Nephron progenitor cell (in vitro differentiated cells): ENCODE measurements at regions not wholly inside any gene's neighbourhood (a gene's known extent, or its start where the extent isn't known, plus 50 kb on each side); places are given as distances from the start of the nearest gene placed in this dataset.
"Not testable (repeated sequence)": the region's sequence is repeated elsewhere in the genome, so short reads cannot be mapped to it uniquely, and the experiment has no call there.

ENCODE experiments used
- DNase-seq: peaks from one replicate; pipeline ENCODE4 v3.0.0; 2021
- H3K27ac Mint-ChIP-seq: 2 replicates; pipeline ENCODE4 v1.8.0; 2021; ENCODE audit warnings: mild to moderate bottlenecking, moderate library complexity, mixed read lengths
- H3K27me3 Mint-ChIP-seq: 2 replicates; pipeline ENCODE4 v1.8.0; 2021; ENCODE audit warnings: mild to moderate bottlenecking, low read depth, mixed read lengths; ENCODE audit not compliant: poor library complexity
- H3K36me3 Mint-ChIP-seq: 2 replicates; pipeline ENCODE4 v1.8.0; 2021; ENCODE audit warnings: low read depth, mixed read lengths
- H3K4me1 Mint-ChIP-seq: 2 replicates; pipeline ENCODE4 v1.8.0; 2021; ENCODE audit warnings: mixed read lengths
- H3K4me3 Mint-ChIP-seq: 2 replicates; pipeline ENCODE4 v1.8.0; 2021; ENCODE audit warnings: mild to moderate bottlenecking, moderate library complexity, mixed read lengths
- H3K9me3 Mint-ChIP-seq: 2 replicates; pipeline ENCODE4 v1.8.0; 2021; ENCODE audit warnings: mild to moderate bottlenecking, moderate library complexity, mixed read lengths
- TF ChIP-seq, protein P1 (sequence below): fragments of 200-600 bp; sonication (generic); IDR thresholded peaks from 2 replicates; pipeline ENCODE4 v1.5.0; 2021; ENCODE audit warnings: antibody characterized with exemption

DNA sequence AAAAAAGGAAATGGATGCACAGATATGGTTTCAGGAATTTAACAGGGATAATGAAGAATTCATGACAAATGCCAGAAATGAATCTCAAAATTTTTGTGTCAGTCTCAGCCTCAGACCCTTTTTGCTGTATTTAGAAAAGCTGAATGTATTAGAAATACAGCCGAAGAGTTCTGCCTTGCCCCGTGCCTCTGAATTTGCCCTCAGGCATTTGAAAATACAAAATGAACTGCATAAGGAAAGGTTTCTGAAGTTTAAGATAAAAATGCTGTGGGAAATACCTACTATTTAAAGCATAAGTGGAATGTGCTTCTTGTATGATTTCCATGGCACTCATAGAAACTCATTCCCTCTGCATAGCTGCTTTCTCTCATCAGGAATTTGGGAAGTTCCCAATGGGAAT is 1580.6 kb downstream of the DPP10 start:
- no peaks in the 10 kb centered on the region for H3K4me1 Mint-ChIP-seq
- H3K9me3 Mint-ChIP-seq = no peaks in the 10 kb centered on the region
- TF ChIP-seq, protein P1, sequence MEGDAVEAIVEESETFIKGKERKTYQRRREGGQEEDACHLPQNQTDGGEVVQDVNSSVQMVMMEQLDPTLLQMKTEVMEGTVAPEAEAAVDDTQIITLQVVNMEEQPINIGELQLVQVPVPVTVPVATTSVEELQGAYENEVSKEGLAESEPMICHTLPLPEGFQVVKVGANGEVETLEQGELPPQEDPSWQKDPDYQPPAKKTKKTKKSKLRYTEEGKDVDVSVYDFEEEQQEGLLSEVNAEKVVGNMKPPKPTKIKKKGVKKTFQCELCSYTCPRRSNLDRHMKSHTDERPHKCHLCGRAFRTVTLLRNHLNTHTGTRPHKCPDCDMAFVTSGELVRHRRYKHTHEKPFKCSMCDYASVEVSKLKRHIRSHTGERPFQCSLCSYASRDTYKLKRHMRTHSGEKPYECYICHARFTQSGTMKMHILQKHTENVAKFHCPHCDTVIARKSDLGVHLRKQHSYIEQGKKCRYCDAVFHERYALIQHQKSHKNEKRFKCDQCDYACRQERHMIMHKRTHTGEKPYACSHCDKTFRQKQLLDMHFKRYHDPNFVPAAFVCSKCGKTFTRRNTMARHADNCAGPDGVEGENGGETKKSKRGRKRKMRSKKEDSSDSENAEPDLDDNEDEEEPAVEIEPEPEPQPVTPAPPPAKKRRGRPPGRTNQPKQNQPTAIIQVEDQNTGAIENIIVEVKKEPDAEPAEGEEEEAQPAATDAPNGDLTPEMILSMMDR = no peak
- no peak overlapping the region for H3K4me3 Mint-ChIP-seq
- H3K27ac Mint-ChIP-seq = no peak overlapping the region
- H3K27me3 Mint-ChIP-seq = no peaks in the 10 kb centered on the region
- no peaks in the 10 kb centered on the region for H3K36me3 Mint-ChIP-seq
- DNase-seq = no peak

DNA sequence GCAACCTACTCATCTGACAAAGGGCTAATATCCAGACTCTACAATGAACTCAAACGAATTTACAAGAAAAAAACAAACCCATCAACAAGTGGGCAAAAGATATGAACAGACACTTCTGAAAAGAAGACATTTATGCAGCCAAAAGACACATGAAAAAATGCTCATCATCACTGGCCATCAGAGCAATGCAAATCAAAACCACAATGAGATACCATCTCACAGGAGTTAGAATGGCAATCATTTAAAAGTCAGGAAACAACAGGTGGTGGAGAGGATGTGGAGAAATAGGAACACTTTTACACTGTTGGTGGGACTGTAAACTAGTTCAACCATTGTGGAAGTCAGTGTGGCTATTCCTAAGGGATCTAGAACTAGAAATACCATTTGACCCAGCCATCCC is 1596.3 kb downstream of the DPP10 start:
- not testable (repeated sequence) for H3K9me3 Mint-ChIP-seq, H3K27ac Mint-ChIP-seq

DNA sequence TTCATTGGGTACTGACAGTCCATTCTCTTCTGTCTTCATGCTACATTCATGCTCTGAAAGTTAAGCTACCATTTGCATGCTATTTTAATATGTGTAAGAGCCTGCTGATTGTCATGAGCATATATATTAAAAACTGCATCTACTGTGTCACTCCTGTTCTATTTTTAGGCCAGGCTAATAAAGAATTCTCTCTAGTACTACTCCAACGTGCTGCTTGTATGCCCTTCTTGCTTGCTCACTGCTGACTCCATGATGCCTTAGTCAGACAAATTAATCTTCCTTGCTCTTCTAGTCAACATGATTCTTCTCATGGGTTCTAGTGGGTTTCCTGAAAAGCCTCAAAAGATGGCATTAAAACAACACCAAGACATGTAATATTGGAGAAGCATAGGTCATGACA is 1600.1 kb downstream of the DPP10 start:
- no peaks in the 10 kb centered on the region for H3K4me1 Mint-ChIP-seq

More for the DNA sequence above, 1596.3 kb downstream of the DPP10 start:
- not testable (repeated sequence) for H3K27me3 Mint-ChIP-seq, H3K36me3 Mint-ChIP-seq, DNase-seq, H3K4me1 Mint-ChIP-seq, H3K4me3 Mint-ChIP-seq

DNA sequence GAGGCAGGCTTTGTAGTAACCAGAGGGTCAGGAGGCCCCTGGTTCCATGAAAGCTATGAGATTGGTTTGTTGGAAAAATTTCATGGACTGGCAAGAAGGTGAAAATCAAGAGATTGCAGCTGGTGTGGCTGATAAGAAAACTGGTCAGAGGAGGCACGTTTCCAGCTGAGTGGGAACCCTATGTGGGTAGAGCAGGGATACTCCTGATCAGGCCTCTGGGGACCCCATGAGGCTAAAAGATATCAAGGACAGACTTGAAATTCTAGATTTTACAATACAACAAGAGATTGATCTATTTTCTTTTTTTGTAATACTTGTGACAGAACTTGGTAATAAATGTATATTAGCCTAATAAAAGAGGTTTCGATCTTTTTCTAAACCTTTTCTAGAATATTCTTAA is 1615.1 kb downstream of the DPP10 start:
- peaks cover 13% of the 10 kb centered on the region for H3K9me3 Mint-ChIP-seq

More for the DNA sequence above, 1600.1 kb downstream of the DPP10 start:
- DNase-seq = no peak
- Mint-ChIP-seq H3K27me3 (peaks cover 3% of the 10 kb centered on the region), H3K4me3 (no peak overlapping the region), H3K9me3 (peaks cover 7% of the 10 kb centered on the region), H3K27ac (no peak overlapping the region), H3K36me3 (no peaks in the 10 kb centered on the region)
- TF ChIP-seq, protein P1 = no peak

DNA sequence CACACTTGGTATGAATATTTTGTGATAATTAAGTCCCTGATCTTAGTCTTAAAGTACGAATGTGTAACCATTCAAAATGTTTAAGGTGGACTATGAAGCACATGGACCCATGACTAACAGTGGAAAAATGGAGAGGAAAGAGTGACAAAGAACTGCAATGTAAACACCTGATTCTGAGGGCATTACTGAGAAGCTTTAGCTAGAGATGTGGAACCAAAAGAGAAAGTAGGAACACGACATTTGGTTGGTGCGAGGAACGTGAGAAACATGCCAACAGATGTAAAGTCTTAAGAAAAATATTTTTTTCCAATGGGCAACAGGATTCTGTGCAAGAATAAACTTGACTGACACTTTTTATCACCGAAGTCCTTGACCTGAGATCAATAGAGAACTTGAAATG is 1618.6 kb downstream of the DPP10 start:
- Mint-ChIP-seq H3K27ac (no peak overlapping the region), H3K4me1 (peaks cover 4% of the 10 kb centered on the region), H3K9me3 (no peaks in the 10 kb centered on the region), H3K27me3 (no peaks in the 10 kb centered on the region), H3K36me3 (no peaks in the 10 kb centered on the region), H3K4me3 (no peak overlapping the region)
- DNase-seq = no peak
- TF ChIP-seq, protein P1 = no peak

More for the DNA sequence above, 1615.1 kb downstream of the DPP10 start:
- Mint-ChIP-seq H3K27ac (no peak overlapping the region), H3K27me3 (no peaks in the 10 kb centered on the region), H3K4me1 (peaks cover 4% of the 10 kb centered on the region), H3K4me3 (no peak overlapping the region), H3K36me3 (peaks cover 9% of the 10 kb centered on the region)
- DNase-seq = no peak
- TF ChIP-seq, protein P1 = no peak

DNA sequence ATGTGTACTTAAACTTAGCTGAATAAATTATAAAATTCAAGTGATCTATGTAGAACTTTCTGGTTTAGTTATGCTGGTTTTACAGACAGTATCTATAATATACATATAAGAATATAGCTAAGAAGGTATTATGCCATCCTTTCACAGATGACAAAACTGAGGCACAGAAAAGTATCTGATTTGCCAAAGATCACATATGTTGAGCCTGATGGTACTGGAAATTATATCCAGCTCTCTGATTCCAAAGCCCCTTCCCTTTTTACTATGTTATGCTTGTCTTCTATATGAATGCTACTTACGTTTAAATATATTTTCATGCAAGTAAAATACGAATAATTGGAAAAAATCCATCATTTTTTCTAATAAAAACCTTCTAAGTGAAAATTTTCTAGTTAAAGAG is 1631.3 kb downstream of the DPP10 start:
- peaks cover 7% of the 10 kb centered on the region for H3K9me3 Mint-ChIP-seq
- no peak for DNase-seq
- peaks cover 5% of the 10 kb centered on the region for H3K27me3 Mint-ChIP-seq
- H3K36me3 Mint-ChIP-seq = no peaks in the 10 kb centered on the region
- no peak overlapping the region for H3K4me3 Mint-ChIP-seq
- no peaks in the 10 kb centered on the region for H3K4me1 Mint-ChIP-seq
- H3K27ac Mint-ChIP-seq = no peak overlapping the region
- TF ChIP-seq, protein P1 = no peak
